ENCODE measurements at regions not wholly inside any gene's neighbourhood (a gene's known extent, or its start where the extent isn't known, plus 50 kb on each side); places are given as distances from the start of the nearest gene placed in this dataset.

DNA sequence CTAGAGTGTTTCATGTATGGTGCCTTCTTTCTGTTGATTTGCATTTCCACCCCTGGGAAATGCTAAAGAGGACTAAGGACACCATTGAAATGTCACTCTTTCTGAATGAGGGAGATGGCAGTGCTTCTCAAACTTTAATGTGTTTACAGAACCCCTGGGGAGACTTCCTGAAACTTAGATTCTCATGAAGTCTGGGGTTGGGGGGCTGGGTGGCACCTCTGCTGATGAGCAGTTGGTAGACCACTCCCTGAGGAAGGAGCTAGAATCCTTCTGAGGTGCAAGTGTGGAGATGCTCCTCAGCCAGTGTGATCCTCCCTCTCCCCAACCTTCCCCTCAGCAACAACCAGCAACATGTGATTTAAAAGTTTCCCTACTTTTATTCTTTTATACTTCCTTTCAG, 546.8 kb downstream of the LRRC70 start:
- no peaks in the 10 kb centered on the region for H3K27me3 ChIP-seq
- H3K4me1 ChIP-seq, result no peaks in the 10 kb centered on the region
- H3K9me3 ChIP-seq, result no peaks in the 10 kb centered on the region
- no peak overlapping the region for H3K27ac ChIP-seq
- H3K36me3 ChIP-seq, result no peaks in the 10 kb centered on the region
- TF ChIP-seq, protein P1, sequence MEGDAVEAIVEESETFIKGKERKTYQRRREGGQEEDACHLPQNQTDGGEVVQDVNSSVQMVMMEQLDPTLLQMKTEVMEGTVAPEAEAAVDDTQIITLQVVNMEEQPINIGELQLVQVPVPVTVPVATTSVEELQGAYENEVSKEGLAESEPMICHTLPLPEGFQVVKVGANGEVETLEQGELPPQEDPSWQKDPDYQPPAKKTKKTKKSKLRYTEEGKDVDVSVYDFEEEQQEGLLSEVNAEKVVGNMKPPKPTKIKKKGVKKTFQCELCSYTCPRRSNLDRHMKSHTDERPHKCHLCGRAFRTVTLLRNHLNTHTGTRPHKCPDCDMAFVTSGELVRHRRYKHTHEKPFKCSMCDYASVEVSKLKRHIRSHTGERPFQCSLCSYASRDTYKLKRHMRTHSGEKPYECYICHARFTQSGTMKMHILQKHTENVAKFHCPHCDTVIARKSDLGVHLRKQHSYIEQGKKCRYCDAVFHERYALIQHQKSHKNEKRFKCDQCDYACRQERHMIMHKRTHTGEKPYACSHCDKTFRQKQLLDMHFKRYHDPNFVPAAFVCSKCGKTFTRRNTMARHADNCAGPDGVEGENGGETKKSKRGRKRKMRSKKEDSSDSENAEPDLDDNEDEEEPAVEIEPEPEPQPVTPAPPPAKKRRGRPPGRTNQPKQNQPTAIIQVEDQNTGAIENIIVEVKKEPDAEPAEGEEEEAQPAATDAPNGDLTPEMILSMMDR (IDR thresholded peaks at IDR 0.05), result no peak
- TF ChIP-seq POLR2AphosphoS5 (IDR thresholded peaks at IDR 0.05) (no peak), EP300 (IDR thresholded peaks at IDR 0.05) (no peak), POLR2A (IDR thresholded peaks at IDR 0.05) (no peak)
- DNase-seq (ENCODE audit: low spot score in 2 of 2), result no peak
- H3K4me3 ChIP-seq, result no peak overlapping the region

DNA sequence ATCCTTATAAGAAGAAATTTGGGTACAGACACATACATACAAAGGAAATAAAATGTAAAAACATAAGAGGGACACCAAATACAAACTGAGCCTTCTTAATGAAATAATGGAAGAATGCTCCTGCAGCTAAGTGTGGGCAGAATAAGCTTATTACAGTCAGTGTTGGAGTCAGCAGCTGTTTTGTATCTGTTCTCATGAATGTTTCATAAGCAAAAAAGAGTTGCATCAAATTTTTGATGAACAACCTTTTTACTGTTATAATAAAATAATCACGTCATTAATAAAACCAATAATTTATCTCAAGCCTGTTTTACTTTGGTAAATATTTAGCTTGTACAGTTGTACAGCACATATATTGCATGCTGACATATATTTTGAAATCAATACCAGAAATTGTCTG, 545.6 kb downstream of the LRRC70 start:
- no peak for TF ChIP-seq EP300 (IDR thresholded peaks at IDR 0.05)
- TF ChIP-seq, protein P1 (IDR thresholded peaks at IDR 0.05), result no peak
- no peak for TF ChIP-seq POLR2A (IDR thresholded peaks at IDR 0.05)
- no peak for TF ChIP-seq POLR2AphosphoS5 (IDR thresholded peaks at IDR 0.05)
- H3K27ac ChIP-seq, result no peak overlapping the region
- no peak for DNase-seq (ENCODE audit: low spot score in 2 of 2)

DNA sequence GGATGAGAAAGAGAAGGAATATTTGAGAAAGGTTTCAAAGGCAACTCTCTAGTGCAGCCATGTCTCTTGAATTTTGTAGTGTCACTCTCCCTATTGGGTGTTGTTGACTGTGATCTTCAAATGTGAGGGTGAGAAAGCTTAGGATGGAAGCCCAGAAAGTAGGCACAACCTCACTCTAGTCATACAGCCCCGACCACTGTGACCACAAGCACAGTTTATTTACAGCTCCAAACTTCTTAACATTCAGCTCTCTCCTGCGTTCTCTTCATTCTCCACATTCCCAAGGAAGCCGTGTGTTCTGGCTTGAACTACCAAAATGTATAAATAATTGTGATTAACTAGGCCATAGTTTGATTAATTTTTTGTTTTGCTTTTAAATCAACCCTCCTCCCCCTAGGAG, 542.9 kb downstream of the LRRC70 start:
- Histone ChIP-seq H3K27ac (no peak overlapping the region), H3K27me3 (no peaks in the 10 kb centered on the region), H3K9me3 (no peaks in the 10 kb centered on the region), H3K4me3 (no peak overlapping the region), H3K4me1 (no peaks in the 10 kb centered on the region), H3K36me3 (no peaks in the 10 kb centered on the region)
- WGBS, result 68% methylated on average over 3 of the region's 3 CpGs
- TF ChIP-seq, protein P1 (IDR thresholded peaks at IDR 0.05), result no peak
- TF ChIP-seq POLR2AphosphoS5 (IDR thresholded peaks at IDR 0.05), result no peak
- no peak for TF ChIP-seq POLR2A (IDR thresholded peaks at IDR 0.05)
- no peak for TF ChIP-seq EP300 (IDR thresholded peaks at IDR 0.05)
- DNase-seq (ENCODE audit: low spot score in 2 of 2), result no peak

More for the DNA sequence above, 545.6 kb downstream of the LRRC70 start:
- Histone ChIP-seq H3K27me3 (no peaks in the 10 kb centered on the region), H3K36me3 (no peaks in the 10 kb centered on the region), H3K4me1 (no peaks in the 10 kb centered on the region), H3K9me3 (no peaks in the 10 kb centered on the region), H3K4me3 (no peak overlapping the region)
- WGBS, result 90% methylated on average over 1 of the region's 1 CpG

DNA sequence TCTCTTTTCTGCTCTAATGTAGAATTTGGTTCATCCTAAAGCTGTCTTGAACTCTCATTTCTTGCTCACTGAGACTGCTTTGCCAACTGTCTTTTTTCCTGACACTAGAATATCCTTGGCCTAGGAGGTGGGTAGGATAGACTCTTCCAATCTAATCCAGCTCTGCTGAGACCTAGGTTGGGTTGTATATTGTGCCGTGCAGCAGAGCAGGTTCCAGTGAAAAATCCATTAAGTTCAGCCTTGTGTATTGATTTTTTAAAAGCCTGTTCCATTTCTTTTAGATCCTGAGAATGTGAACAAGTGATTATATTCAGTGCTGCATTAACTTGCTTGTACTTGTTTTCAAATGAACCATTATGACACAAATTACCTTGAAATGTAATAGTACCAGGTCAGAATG, 539.6 kb downstream of the LRRC70 start:
- TF ChIP-seq EP300 (IDR thresholded peaks at IDR 0.05), result no peak
- TF ChIP-seq POLR2A (IDR thresholded peaks at IDR 0.05), result no peak
- TF ChIP-seq, protein P1 (IDR thresholded peaks at IDR 0.05), result no peak
- no peak for TF ChIP-seq POLR2AphosphoS5 (IDR thresholded peaks at IDR 0.05)
- DNase-seq (ENCODE audit: low spot score in 2 of 2), result no peak
- no peaks in the 10 kb centered on the region for H3K4me1 ChIP-seq
- no peak overlapping the region for H3K27ac ChIP-seq
- H3K27me3 ChIP-seq, result no peaks in the 10 kb centered on the region
- 83% methylated on average over 1 of the region's 1 CpG for WGBS
- H3K4me3 ChIP-seq, result no peak overlapping the region
- H3K36me3 ChIP-seq, result no peaks in the 10 kb centered on the region
- no peaks in the 10 kb centered on the region for H3K9me3 ChIP-seq

DNA sequence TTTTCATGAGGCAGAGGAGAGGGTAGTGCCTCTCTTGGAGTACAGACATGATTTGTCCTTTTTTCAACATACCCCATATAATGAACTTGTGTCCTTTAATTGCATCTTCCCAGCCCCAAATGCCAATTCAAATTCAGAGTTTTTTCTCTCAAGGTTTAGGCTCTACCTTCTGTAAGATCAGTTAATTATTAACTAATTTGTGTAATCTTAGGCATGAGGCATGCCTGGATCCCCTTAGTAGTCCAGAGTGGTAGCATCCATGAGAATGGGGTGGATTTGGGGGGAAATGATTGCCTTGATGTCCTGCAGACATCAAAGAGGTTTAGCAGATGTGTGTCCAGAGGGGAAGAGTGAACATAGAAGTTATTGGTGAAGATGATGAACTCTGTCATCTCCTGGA, 533.3 kb downstream of the LRRC70 start:
- no peaks in the 10 kb centered on the region for H3K9me3 ChIP-seq
- H3K27me3 ChIP-seq, result no peaks in the 10 kb centered on the region
- H3K27ac ChIP-seq, result no peak overlapping the region
- H3K4me1 ChIP-seq, result no peaks in the 10 kb centered on the region
- no peak overlapping the region for H3K4me3 ChIP-seq
- DNase-seq (ENCODE audit: low spot score in 2 of 2), result no peak
- TF ChIP-seq, protein P1 (IDR thresholded peaks at IDR 0.05), result no peak
- TF ChIP-seq POLR2A (IDR thresholded peaks at IDR 0.05) (no peak), EP300 (IDR thresholded peaks at IDR 0.05) (no peak), POLR2AphosphoS5 (IDR thresholded peaks at IDR 0.05) (no peak)
- no peaks in the 10 kb centered on the region for H3K36me3 ChIP-seq

Data from suprapubic skin (tissue), 4 donors.